ENCODE measurements at regions not wholly inside any gene's neighbourhood (a gene's known extent, or its start where the extent isn't known, plus 50 kb on each side); places are given as distances from the start of the nearest gene placed in this dataset.
"Not testable (repeated sequence)": the region's sequence is repeated elsewhere in the genome, so short reads cannot be mapped to it uniquely, and the experiment has no call there.

DNA sequence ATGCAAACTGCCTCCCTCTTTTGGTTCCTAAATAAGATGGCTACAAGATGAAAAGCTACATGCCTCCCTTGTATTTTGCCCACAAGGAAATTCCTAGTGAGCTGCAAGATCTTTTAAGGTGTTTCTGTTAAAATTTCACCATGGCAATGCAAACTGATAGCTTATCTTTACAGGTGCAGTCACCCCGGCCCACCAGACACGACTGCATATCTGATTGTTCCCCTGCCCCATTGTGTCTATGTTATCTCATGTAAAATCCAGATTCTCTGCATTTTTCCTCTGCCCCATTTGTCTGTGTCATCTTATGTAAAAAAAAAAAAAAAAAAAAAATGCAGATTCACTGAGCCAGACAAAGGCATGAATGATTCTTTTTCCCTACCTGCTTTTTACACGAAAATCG, 261.5 kb upstream of the DIO3 start:
- DNase-seq = not testable (repeated sequence)

GRCh38 chr14:101301011-101301410, 260.3 kb upstream of the DIO3 start:
- no peak for DNase-seq

DNA sequence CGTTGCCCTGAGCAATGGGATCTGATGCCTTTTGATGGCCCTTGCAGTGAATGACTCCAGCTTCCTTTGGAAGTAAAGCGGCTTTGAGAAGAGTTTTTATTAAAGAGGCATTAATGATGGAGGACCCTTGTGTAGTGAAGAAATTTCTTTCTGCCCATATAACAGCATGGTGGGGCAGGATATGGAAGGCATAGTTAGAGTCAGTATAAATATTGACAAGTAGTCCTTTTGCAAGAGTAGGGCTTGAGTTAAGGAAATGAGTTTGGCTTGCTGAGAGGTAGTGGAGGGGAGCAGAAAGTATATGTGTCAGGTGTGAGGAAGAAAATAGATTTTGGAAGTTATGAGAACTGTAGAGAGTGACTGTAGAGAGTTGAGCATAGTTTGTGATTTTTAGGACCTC, 254.1 kb upstream of the DIO3 start:
- DNase-seq = not testable (repeated sequence)

DNA sequence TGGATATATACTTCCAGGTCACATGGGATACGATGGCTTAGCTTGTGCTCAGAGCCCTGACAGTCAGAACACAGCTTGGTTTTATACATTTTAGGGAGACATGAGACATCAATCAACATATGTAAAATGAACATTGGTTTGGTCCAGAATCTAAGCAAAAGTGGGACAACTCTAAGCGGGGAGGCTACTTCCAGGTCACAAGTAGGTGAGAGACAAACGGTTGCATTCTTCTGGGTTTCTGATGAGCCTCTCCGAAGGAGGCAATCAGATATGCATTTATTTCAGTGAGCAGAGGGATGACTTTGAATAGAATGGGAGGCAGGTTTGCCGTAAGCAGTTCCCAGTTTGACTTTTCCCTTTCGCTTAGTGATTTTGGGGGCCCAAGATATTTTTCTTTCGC, 250.1 kb upstream of the DIO3 start:
- DNase-seq = not testable (repeated sequence)

DNA sequence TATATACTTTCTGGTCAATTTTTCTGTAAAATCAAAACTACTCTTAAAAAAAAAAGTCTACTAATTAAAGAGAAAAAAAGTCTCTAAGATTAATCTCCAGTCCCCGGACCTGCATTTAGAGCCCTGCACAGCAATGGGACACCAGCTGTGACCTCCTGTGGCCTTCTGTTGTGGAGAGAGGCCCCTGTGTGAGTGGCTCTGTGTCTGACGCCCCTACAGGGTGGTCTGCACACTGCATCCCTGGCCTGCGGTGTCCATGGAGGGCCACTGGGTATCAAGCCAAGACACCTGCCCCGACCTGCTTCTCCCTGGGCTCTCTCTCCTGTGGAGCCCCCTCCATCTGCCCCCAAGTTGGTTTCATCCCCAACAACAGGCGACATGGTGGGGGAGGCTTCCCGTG, 248.0 kb upstream of the DIO3 start:
- DNase-seq = no peak

DNA sequence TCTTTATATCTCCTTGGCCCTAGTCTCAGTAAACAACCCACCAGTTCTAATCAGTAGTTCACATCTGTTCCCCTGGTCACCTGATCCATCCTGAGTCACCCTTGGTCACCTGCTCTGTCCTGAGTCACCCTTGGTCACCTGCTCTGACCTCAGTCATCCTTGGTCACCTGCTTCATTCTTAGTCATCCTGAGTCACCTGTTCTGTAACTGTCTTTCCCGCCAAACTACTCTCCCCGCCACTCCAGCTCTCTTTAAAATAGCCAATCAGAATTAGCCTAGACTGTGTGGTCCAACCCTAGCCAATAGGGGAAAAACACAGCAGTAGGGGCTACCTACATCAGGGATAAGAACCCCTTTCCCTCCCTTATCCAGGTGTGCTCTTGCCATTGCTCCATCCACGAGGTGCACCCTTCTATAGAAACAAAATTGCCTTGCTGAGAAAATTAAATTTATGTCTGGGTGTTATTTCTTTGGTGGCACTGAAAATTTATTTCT, 245.4 kb upstream of the DIO3 start:
- DNase-seq = no peak

DNA sequence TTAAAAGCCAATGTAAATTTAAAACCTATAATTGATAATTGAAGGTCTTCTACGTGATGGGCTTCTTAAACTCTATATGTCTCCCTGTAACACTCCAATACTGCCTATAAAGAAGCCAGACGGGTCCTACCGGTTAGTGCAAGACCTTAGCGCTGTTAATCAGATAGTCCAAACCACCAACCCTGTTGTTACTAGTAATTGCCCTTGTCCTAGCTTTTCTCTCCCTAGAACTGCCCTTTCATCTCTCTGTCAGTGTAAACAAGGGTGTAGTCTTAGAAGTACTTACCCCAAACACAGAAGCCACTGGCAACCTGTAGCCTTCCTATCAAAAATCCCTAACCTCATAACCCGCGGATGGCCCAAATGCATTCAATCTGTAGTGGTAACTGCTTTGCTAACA, 243.0 kb upstream of the DIO3 start:
- DNase-seq = no peak

DNA sequence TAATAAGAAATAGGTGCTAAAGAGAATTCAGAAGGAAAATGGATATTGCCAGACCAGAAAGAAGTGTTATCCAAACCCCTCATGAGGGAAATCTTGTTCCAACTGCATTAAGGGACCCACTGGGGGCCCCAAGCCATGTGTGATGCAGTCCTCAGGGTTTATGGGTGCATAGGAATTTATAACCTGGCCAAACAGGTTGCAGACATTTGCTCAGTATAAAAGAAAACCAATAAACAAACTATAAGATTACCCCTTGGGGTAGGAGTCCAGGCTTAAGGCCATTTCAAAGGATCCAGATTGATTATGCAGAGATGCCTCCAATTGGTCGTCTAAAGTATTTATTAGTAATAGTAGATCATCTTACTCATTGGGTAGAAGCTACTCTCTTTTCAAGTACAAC, 240.9 kb upstream of the DIO3 start:
- no peak for DNase-seq

- no peak for DNase-seq
Observed at GRCh38 chr14:101322223-101322622, 239.1 kb upstream of the DIO3 start.

DNA sequence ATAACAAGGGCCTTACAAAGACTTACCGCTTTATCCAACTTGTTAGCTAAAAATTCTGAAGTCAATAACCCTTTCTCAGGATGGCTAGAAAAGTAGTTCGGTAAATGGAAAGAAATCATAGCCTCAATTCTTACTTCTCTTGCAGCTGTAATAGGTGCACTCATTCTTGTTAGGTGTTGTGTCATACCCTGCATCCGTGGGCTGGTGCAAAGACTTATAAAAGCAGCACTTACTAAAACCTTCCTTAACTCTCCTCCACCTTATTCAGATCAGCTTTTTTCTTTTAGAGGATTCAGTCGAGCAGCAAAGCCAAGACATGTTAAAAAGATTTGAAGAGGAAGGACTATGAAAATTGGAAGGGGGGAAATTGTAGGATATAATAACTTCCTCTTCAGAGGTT, 238.2 kb upstream of the DIO3 start:
- no peak for DNase-seq

- DNase-seq = not testable (repeated sequence)
Observed at GRCh38 chr14:101323614-101324235, 237.6 kb upstream of the DIO3 start.

DNA sequence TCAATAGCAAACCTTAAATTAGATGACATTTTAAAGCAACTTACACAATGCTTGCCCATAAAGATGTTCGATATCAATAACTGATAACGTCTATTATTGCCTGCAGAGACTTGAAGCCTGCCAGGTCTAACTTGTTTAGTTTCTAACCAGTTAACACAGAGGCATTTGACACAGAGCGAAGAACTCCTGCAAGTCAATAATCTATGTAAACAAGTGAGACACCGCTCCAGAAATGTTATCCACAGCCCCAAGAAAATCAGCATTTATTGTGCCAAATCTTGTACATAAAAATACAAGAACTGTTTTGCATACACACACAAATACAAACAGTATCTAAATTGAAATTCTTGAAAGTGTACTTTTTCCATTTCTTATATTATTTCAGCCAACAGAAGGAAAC, 236.0 kb upstream of the DIO3 start:
- no peak for DNase-seq

GRCh38 chr14:101328412-101329028, 232.8 kb upstream of the DIO3 start:
- no peak for DNase-seq

- no peak for DNase-seq
Observed at GRCh38 chr14:101330416-101331140, 230.7 kb upstream of the DIO3 start.

DNA sequence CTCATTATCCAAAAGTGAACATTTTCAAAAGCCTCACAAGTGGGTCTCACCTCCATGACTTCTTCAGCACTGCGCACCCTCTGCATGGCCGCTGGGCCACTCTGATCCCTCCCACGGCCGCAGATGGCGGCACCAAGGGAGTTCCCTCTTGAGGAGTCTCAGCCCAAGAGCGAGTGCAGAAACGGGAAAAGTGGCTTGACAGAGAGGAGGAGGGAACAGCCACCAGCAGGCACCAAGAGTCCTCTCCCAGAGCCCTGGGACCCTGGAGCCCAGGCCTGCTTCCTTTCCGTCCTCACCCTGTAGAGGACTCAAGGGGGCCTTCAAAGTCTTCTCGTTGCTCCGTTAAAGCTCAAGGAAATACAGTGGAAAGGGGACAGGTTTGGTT, 230.2 kb upstream of the DIO3 start:
- no peak for DNase-seq

- no peak for DNase-seq
Observed at GRCh38 chr14:101331661-101332169, 229.6 kb upstream of the DIO3 start.

GRCh38 chr14:101332281-101332680, 229.0 kb upstream of the DIO3 start:
- no peak for DNase-seq

GRCh38 chr14:101333335-101334280, 227.7 kb upstream of the DIO3 start:
- DNase-seq = no peak

DNA sequence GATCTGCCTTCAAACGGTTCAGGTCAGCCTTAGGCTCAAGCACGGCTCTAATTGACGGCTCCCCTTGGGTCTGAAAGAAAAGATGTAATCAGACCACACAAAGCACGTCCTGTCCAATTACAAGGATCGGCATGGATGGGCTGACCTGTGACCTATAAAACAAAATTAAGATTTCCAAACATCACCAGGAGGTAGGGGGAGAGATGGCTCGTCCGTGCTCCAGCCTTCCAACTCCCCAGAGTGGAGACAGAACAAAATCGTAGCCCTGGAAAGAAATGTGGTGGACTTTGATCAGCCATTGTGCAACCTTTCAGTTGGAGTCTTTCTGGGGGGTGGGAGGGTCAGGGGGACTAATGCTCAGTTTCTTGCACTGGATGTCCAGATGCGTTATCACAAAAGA, 226.6 kb upstream of the DIO3 start:
- no peak for DNase-seq

GRCh38 chr14:101335061-101335661, 226.1 kb upstream of the DIO3 start:
- no peak for DNase-seq

DNA sequence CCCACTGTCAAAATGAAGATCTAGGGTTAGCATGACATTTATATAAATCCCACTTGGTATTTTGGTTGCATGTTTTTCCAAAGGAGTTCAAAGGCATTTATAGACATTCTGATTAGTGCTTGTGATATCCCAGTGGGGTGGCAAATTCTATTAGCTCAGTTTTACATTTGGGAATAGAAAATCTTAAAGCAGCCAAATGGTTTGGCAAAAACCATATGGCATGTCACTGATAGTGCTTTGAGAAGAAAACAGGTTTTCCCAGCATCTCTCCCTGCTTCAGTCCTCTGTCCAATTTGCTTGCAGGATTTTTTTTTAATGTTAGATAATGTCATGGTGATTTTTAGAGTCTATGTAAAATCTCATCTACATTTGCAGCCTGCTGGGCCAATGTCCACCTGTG, 225.1 kb upstream of the DIO3 start:
- DNase-seq = no peak

GRCh38 chr14:101337053-101337452, 224.2 kb upstream of the DIO3 start:
- DNase-seq = no peak

- no peak for DNase-seq
Observed at GRCh38 chr14:101340556-101340955, 220.7 kb upstream of the DIO3 start.
